B cell (primary cell): ENCODE measurements at regions not wholly inside any gene's neighbourhood (a gene's known extent, or its start where the extent isn't known, plus 50 kb on each side); places are given as distances from the start of the nearest gene placed in this dataset.

ENCODE experiments used
- ATAC-seq: fragments of 200-7000 bp; cut with Tn5 transposase; one replicate; pipeline ENCODE4 v1.10.0; 2021; ENCODE audit warnings: low read depth, mild to moderate bottlenecking, moderate number of reproducible peaks, moderate library complexity
- CTCF ChIA-PET: fragments of 350-600 bp; sonication (Branson Sonifier 250); formaldehyde crosslinking; loops from one replicate; lab custom pipeline; 2021; ENCODE audit warnings: antibody characterized with exemption, inconsistent platforms; lab: Charles Lee
- POLR2A ChIA-PET: fragments of 350-600 bp; sonication (Branson Sonifier 250); formaldehyde crosslinking; loops from one replicate; lab custom pipeline; 2021; ENCODE audit warnings: antibody characterized with exemption; lab: Charles Lee
- DNase-seq: peaks from one replicate; pipeline ENCODE4 v3.0.0; 2013
- H2AFZ ChIP-seq: 2 replicates; pipeline ENCODE4 v1.6.1; 2012; ENCODE audit warnings: mild to moderate bottlenecking, low read depth, low read length; ENCODE audit not compliant: insufficient read depth, poor library complexity, severe bottlenecking
- H3K27ac ChIP-seq, 2 donors: 1 replicate in 1 of 2; 2 replicates in 1 of 2; pipeline ENCODE4 v1.5.1; 2012 to 2013; ENCODE audit warnings: low read length in 2 of 2, mild to moderate bottlenecking in 2 of 2, moderate library complexity in 1 of 2
- H3K27me3 ChIP-seq, 4 experiments: fragments of 200-600 bp in 1 of 4; sonication (generic) in 1 of 4; replicated peaks in 1 of 4; 1 replicate in 2 of 4; 2 replicates in 2 of 4; pipeline versions ENCODE4 v1.6.1 to v1.7.0; 2013 to 2016; ENCODE audit warnings: low read length in 3 of 4, mild to moderate bottlenecking in 2 of 4, mixed read lengths in 1 of 4, moderate library complexity in 1 of 4; ENCODE audit not compliant: insufficient read depth in 4 of 4, control insufficient read depth in 3 of 4; ENCODE audit errors: control extremely low read depth in 1 of 4
- H3K36me3 ChIP-seq, 2 experiments: replicated peaks in 1 of 2; 1 replicate in 1 of 2; 2 replicates in 1 of 2; pipeline versions ENCODE4 v1.6.1 to v1.7.1; 2013; ENCODE audit warnings: low read length in 1 of 2; ENCODE audit not compliant: insufficient read depth in 2 of 2, control insufficient read depth in 1 of 2; ENCODE audit errors: control extremely low read depth in 1 of 2, extremely low read depth in 1 of 2
- H3K4me1 ChIP-seq, 2 donors: fragments of 200-600 bp in 1 of 2; sonication (generic) in 1 of 2; 1 replicate in 1 of 2; 2 replicates in 1 of 2; pipeline versions ENCODE4 v1.5.1 to v1.6.1; 2013 to 2017; ENCODE audit warnings: low read length in 2 of 2; ENCODE audit not compliant: control insufficient read depth in 2 of 2, insufficient read depth in 2 of 2
- H3K4me2 ChIP-seq: replicated peaks from 2 replicates; pipeline ENCODE3; 2012; ENCODE audit warnings: mild to moderate bottlenecking, low read depth, low read length; ENCODE audit not compliant: poor library complexity, severe bottlenecking
- H3K4me3 ChIP-seq, 5 experiments: fragments of 200-600 bp in 1 of 5; sonication (generic) in 1 of 5; 1 replicate in 3 of 5; 2 replicates in 2 of 5; pipeline versions ENCODE4 v1.5.1 to v1.7.0; 2011 to 2016; ENCODE audit warnings: low read length in 4 of 5, mild to moderate bottlenecking in 4 of 5, low read depth in 2 of 5, control low read depth in 1 of 5, moderate library complexity in 1 of 5; ENCODE audit not compliant: insufficient read depth in 1 of 5; ENCODE audit errors: control extremely low read depth in 1 of 5, extremely low read depth in 1 of 5
- H3K79me2 ChIP-seq: fragments of 200-600 bp; sonication (generic); one replicate; pipeline ENCODE4 v1.6.0; 2016; ENCODE audit warnings: low read length; ENCODE audit not compliant: control insufficient read depth, insufficient read depth
- H3K9ac ChIP-seq: fragments of 200-600 bp; sonication (generic); 2 replicates; pipeline ENCODE4 v1.6.1; 2017; ENCODE audit warnings: mild to moderate bottlenecking, low read length, moderate library complexity
- H3K9me3 ChIP-seq, 3 donors: one replicate each; pipeline versions ENCODE4 v1.6.1 to v1.7.1; 2013; ENCODE audit warnings: low read length in 2 of 3; ENCODE audit not compliant: control insufficient read depth in 2 of 3, insufficient read depth in 1 of 3; ENCODE audit errors: control extremely low read depth in 1 of 3
- H4K20me1 ChIP-seq: 2 replicates; pipeline ENCODE4 v1.6.0; 2012; ENCODE audit warnings: mild to moderate bottlenecking, low read length; ENCODE audit not compliant: insufficient read depth, control insufficient read depth, poor library complexity, severe bottlenecking
- H3K27ac Mint-ChIP-seq: one replicate; pipeline ENCODE4 v1.8.0; 2021; ENCODE audit warnings: mixed read lengths
- H3K27me3 Mint-ChIP-seq: one replicate; pipeline ENCODE4 v1.8.0; 2021; ENCODE audit warnings: mixed read lengths
- H3K4me1 Mint-ChIP-seq: one replicate; pipeline ENCODE4 v1.8.0; 2021; ENCODE audit warnings: mixed read lengths
- H3K4me3 Mint-ChIP-seq: one replicate; pipeline ENCODE4 v1.8.0; 2021; ENCODE audit warnings: mixed read lengths
- H3K9me3 Mint-ChIP-seq: one replicate; pipeline ENCODE4 v1.8.0; 2022; ENCODE audit warnings: mixed read lengths; ENCODE audit not compliant: insufficient read depth
- EZH2 ChIP-seq: IDR thresholded peaks from 2 replicates; pipeline ENCODE4 v1.6.1; 2012; ENCODE audit warnings: borderline replicate concordance, low read depth, mild to moderate bottlenecking, moderate library complexity, low read length; ENCODE audit not compliant: insufficient read depth, poor library complexity, severe bottlenecking
- WGBS: methylation state at CpG from one replicate; pipeline ENCODE4 v1.1.5; 2013; ENCODE audit warnings: missing lambda C conversion rate; ENCODE audit not compliant: insufficient coverage; 5-methylcytosine and 5-hydroxymethylcytosine counted together
- intact Hi-C: fragments of 100-400 bp; cut with micrococcal nuclease; formaldehyde crosslinking; loops from one replicate; pipeline ENCODE4 v1.10.0; 2022
- TF ChIP-seq, protein P1 (sequence below): fragments of 200-600 bp; IDR thresholded peaks from one replicate; pipeline ENCODE4 v1.8.0; 2022; ENCODE audit warnings: antibody characterized with exemption, mild to moderate bottlenecking

DNA sequence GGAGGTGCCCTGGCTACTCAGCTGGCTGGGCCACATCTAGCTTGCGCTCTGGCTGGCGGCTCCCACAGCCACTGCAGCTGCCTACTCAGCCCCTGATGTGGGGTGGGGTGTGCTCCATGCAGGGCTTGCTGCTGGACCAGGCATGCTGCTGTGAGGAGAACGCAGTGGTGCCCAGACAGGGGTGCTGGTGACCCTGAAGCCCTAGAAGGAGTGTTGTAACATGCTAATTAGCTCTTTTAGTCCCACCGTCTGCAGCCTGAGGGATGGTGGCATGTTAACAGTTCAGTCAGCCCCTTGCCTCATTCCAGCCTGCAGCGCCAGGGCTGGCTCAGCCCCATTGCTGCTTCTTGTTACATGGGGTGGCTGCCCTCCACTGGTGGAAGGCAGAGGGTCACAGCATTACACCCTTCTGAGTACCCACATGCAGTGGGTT, 642.3 kb downstream of the DMRTA1 start:
- ChIA-PET CTCF (no interaction called here), POLR2A (no interaction called here)
- Histone ChIP-seq H4K20me1 (no peaks in the 10 kb centered on the region), H3K4me3 (no peak overlapping the region), H3K27ac (no peak overlapping the region), H2AFZ (no peak overlapping the region), H3K79me2 (no peaks in the 10 kb centered on the region), H3K36me3 (no peaks in the 10 kb centered on the region), H3K27me3 (no peaks in the 10 kb centered on the region), H3K4me2 (no peak overlapping the region), H3K4me1 (no peaks in the 10 kb centered on the region), H3K9ac (no peak overlapping the region), H3K9me3 (peaks cover 0 to 11% (median 0%) of the 10 kb centered on the region in 3 donors)
- no peak overlapping the region for H3K27ac Mint-ChIP-seq
- no peak for DNase-seq
- TF ChIP-seq, protein P1, sequence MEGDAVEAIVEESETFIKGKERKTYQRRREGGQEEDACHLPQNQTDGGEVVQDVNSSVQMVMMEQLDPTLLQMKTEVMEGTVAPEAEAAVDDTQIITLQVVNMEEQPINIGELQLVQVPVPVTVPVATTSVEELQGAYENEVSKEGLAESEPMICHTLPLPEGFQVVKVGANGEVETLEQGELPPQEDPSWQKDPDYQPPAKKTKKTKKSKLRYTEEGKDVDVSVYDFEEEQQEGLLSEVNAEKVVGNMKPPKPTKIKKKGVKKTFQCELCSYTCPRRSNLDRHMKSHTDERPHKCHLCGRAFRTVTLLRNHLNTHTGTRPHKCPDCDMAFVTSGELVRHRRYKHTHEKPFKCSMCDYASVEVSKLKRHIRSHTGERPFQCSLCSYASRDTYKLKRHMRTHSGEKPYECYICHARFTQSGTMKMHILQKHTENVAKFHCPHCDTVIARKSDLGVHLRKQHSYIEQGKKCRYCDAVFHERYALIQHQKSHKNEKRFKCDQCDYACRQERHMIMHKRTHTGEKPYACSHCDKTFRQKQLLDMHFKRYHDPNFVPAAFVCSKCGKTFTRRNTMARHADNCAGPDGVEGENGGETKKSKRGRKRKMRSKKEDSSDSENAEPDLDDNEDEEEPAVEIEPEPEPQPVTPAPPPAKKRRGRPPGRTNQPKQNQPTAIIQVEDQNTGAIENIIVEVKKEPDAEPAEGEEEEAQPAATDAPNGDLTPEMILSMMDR, result no peak
- TF ChIP-seq EZH2, result no peak
- 73% methylated on average over 5 of the region's 5 CpGs for WGBS
- H3K27me3 Mint-ChIP-seq, result no peaks in the 10 kb centered on the region
- H3K9me3 Mint-ChIP-seq, result peaks cover 2% of the 10 kb centered on the region
- no peak for ATAC-seq
- H3K4me3 Mint-ChIP-seq, result no peak overlapping the region
- intact Hi-C loops, result no loop called here
- H3K4me1 Mint-ChIP-seq, result no peaks in the 10 kb centered on the region

DNA sequence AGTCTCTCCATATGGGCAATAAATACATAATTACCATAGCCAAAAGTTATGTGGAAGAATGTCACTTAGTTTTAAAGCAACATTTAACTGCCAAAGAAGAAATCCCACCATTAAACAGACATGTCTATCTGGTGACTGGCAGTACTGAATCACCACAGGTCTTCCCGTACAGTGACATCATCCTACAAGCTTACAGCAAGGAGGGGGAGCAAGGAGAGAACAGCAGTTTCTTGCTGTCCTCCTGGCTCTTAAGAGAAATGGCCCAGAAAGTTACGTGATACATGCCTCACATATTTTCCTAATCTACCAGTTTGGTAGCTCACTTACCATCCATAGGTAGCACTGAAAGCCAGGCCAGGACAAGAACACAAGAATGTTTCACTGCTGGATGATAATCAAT, 671.0 kb downstream of the DMRTA1 start:
- Mint-ChIP-seq H3K4me3 (no peak overlapping the region), H3K27me3 (no peaks in the 10 kb centered on the region), H3K27ac (no peak overlapping the region), H3K4me1 (no peaks in the 10 kb centered on the region), H3K9me3 (no peaks in the 10 kb centered on the region)
- Histone ChIP-seq H3K36me3 (no peaks in the 10 kb centered on the region), H3K27me3 (no peaks in the 10 kb centered on the region), H4K20me1 (no peaks in the 10 kb centered on the region), H3K4me2 (no peak overlapping the region), H3K27ac (no peak overlapping the region), H3K79me2 (no peaks in the 10 kb centered on the region), H3K4me1 (no peaks in the 10 kb centered on the region), H3K4me3 (no peak overlapping the region), H2AFZ (no peak overlapping the region), H3K9me3 (no peaks in the 10 kb centered on the region), H3K9ac (no peak overlapping the region)
- TF ChIP-seq EZH2, result no peak
- TF ChIP-seq, protein P1, result no peak
- intact Hi-C loops, result no loop called here
- ChIA-PET POLR2A (no interaction called here), CTCF (no interaction called here)
- WGBS, result no CpG with 5 or more reads among the region's 2 CpGs
- DNase-seq (no peak), ATAC-seq (no peak)
